SH-SY5Y (cell line): ENCODE measurements at regions not wholly inside any gene's neighbourhood (a gene's known extent, or its start where the extent isn't known, plus 50 kb on each side); places are given as distances from the start of the nearest gene placed in this dataset.

Experiments
- GATA2 ChIP-seq: IDR thresholded peaks from 2 replicates; pipeline ENCODE4 v1.6.1; 2011; ENCODE audit warnings: mild to moderate bottlenecking, low read depth, low read length
- GATA3 ChIP-seq: IDR thresholded peaks from 2 replicates; pipeline ENCODE4 v1.6.1; 2011; ENCODE audit warnings: low read depth, mild to moderate bottlenecking, low read length, moderate library complexity

- TF ChIP-seq GATA2 (no peak), GATA3 (no peak)
These were observed 258.0 kb upstream of the FAR2 start for GRCh38 chr12:28891126-28891525.

- TF ChIP-seq GATA3, result no peak
- TF ChIP-seq GATA2, result no peak
These were observed 255.7 kb upstream of the FAR2 start for GRCh38 chr12:28893365-28893764.

GRCh38 chr12:28893856-28894255, 255.2 kb upstream of the FAR2 start:
- TF ChIP-seq GATA3 (no peak), GATA2 (no peak)

GRCh38 chr12:28896421-28896820, 252.7 kb upstream of the FAR2 start:
- TF ChIP-seq GATA3, result no peak
- no peak for TF ChIP-seq GATA2

- no peak for TF ChIP-seq GATA3
- TF ChIP-seq GATA2, result no peak
These were observed 251.0 kb upstream of the FAR2 start for GRCh38 chr12:28898038-28898437.

- TF ChIP-seq GATA3 (no peak), GATA2 (no peak)
These were observed 249.1 kb upstream of the FAR2 start for GRCh38 chr12:28899951-28900350.

GRCh38 chr12:28905220-28905955, 243.7 kb upstream of the FAR2 start:
- no peak for TF ChIP-seq GATA3

- TF ChIP-seq GATA3, result no peak
These were observed 240.4 kb upstream of the FAR2 start for GRCh38 chr12:28908646-28909045.

GRCh38 chr12:28909291-28909690, 239.8 kb upstream of the FAR2 start:
- TF ChIP-seq GATA2 (no peak), GATA3 (no peak)

- TF ChIP-seq GATA2, result no peak
- no peak for TF ChIP-seq GATA3
These were observed 223.2 kb upstream of the FAR2 start for GRCh38 chr12:28925719-28926376.

GRCh38 chr12:28930704-28931103, 218.4 kb upstream of the FAR2 start:
- TF ChIP-seq GATA3 (no peak), GATA2 (no peak)

GRCh38 chr12:28933176-28933575, 215.9 kb upstream of the FAR2 start:
- TF ChIP-seq GATA3 (no peak), GATA2 (no peak)

- TF ChIP-seq GATA3, result no peak
- TF ChIP-seq GATA2, result no peak
These were observed 215.1 kb upstream of the FAR2 start for GRCh38 chr12:28933864-28934527.

GRCh38 chr12:28936221-28936620, 212.9 kb upstream of the FAR2 start:
- no peak for TF ChIP-seq GATA3
- TF ChIP-seq GATA2, result no peak

GRCh38 chr12:28936711-28937110, 212.4 kb upstream of the FAR2 start:
- no peak for TF ChIP-seq GATA3
- no peak for TF ChIP-seq GATA2
